ENCODE measurements at regions not wholly inside any gene's neighbourhood (a gene's known extent, or its start where the extent isn't known, plus 50 kb on each side); places are given as distances from the start of the nearest gene placed in this dataset.

DNA sequence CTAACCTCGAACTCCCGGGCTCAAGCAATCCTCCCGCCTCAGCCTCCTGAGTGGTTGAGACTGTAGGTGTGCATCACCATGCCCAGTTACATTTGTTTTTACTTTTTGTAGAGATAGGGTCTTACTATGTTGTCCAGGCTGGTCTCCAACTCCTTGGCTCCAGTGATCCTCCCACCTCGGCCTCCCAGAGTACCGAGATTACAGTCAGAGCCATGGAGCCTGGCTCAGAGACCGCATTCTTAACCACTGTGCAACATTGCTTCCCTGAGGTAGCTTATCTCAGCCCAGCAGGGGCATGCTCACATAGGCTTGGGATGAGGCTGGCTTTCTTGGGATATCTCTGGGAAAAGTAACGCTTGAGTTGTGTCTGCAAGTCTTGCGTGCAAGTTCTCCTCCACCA, 99.7 kb downstream of the SPRY4 start:
- Histone ChIP-seq H3K9ac (no peak overlapping the region), H3K36me3 (no peaks in the 10 kb centered on the region), H3K4me1 (peaks cover 44 to 68% (median 61%) of the 10 kb centered on the region in 10 experiments), H3K9me3 (replicated peaks in 1 of 11) (peaks cover 0 to 3% (median 0%) of the 10 kb centered on the region in 11 experiments; a peak in 1 of 22 replicates), H3K4me3 (no peak overlapping the region), H3K27me3 (no peaks in the 10 kb centered on the region), H3K27ac (peak overlapping the region in 8 of 11 experiments; percentile 12 to 97 (median 94); a peak in 9 of 22 replicates), H3K4me2 (peak overlapping the region in 6 of 11 experiments; percentile 3 to 96 (median 84); a peak in 10 of 22 replicates), H4K20me1 (no peaks in the 10 kb centered on the region)
- no peak for TF ChIP-seq Cebpa-rat (IDR thresholded peaks at IDR 0.05)

DNA sequence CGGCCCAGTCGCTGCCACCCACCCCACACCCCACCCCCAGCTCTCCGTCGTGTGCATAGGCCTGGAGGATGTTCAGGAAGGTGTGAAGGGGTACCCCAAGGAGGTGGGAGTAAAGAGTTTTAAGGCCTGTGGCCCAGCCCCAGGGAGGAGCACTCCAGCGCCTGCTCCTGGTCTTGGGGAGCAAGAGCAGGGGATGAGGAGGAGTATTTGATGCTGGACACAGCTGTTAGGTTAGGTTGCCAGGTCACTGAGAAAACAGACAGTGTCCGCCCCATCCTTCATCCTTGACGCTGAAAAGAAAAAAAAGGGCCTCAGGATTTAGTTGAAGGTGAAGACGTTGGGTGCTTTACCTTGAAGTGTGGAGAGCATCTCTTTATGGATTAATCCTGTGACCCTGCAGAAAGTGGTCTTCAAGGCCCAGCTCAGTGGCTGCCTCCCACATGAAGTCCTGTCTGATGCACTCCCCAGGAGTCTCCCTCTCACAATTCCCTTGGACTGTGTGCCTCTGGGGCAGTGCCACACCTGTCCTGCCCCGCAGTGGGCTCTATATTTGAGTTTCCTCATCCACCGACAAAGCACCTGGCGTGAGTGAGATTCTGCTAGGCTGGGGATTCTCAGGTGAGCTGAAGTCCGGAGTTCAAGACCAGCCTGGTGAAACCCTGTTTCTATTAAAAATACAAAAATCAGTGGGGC, 101.8 kb downstream of the SPRY4 start:
- H3K36me3 ChIP-seq: no peaks in the 10 kb centered on the region
- peaks cover 45 to 85% (median 73%) of the 10 kb centered on the region in 10 experiments for H3K4me1 ChIP-seq
- H3K4me3 ChIP-seq: peak overlapping the region in 5 of 10 experiments; percentile 7 to 29 (median 16); a peak in 2 of 20 replicates
- H3K4me2 ChIP-seq: peak overlapping the region; percentile 78 to 97 (median 88)
- H4K20me1 ChIP-seq: no peaks in the 10 kb centered on the region
- H3K9ac ChIP-seq: peak overlapping the region in 9 of 11 experiments; percentile 55 to 82 (median 75); a peak in 17 of 22 replicates
- no peaks in the 10 kb centered on the region for H3K9me3 ChIP-seq (replicated peaks in 1 of 11)
- no peak for TF ChIP-seq Cebpa-rat (IDR thresholded peaks at IDR 0.05)
- no peaks in the 10 kb centered on the region for H3K27me3 ChIP-seq
- peak overlapping the region in 9 of 11 experiments; percentile 72 to 97 (median 93); a peak in 18 of 22 replicates for H3K27ac ChIP-seq

DNA sequence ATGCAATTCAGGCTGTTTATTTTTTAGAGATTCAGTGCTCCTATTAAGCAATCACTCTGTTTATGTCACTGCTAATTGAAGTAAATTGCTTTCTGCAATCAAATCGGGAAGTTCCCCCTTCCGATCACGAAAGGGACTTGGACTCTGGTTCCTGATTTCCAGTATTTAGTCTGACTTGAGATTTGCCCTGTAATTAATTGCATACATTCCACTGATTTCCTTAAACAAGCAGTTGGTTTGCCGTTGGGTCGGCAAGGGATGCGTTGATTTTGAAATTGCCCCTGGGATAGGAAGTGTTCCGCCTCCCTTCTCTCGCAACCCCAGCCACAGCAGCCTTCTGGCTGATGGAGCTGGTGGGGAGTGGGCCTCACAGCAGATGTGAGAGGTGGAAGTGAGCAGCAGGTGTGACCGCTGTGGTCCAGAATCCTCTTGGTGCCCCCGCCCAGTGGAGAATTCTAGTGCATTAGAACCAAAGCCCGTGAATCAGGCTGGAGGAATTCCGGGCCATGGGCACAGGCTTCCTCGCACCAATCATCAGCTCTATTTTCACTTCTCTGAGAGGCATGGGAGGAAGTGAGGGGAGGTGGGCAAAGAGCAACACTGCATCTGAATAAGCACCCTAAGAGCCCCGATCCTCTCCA, 102.5 kb downstream of the SPRY4 start:
- TF ChIP-seq Cebpa-rat (IDR thresholded peaks at IDR 0.05): peak in 9 of 11 experiments; percentile 87 to 99 (median 99); a peak in 18 of 22 replicates
- Histone ChIP-seq H3K9me3 (replicated peaks in 1 of 11) (no peaks in the 10 kb centered on the region), H3K27ac (peak overlapping the region in 9 of 11 experiments; percentile 72 to 97 (median 93); a peak in 19 of 22 replicates), H4K20me1 (no peaks in the 10 kb centered on the region), H3K9ac (peak overlapping the region in 9 of 11 experiments; percentile 55 to 82 (median 75); a peak in 17 of 22 replicates), H3K4me2 (peak overlapping the region; percentile 78 to 97 (median 88)), H3K4me1 (peaks cover 49 to 91% (median 74%) of the 10 kb centered on the region in 10 experiments), H3K27me3 (no peaks in the 10 kb centered on the region), H3K4me3 (peak overlapping the region in 5 of 10 experiments; percentile 4 to 58 (median 19); a peak in 6 of 20 replicates), H3K36me3 (no peaks in the 10 kb centered on the region)

DNA sequence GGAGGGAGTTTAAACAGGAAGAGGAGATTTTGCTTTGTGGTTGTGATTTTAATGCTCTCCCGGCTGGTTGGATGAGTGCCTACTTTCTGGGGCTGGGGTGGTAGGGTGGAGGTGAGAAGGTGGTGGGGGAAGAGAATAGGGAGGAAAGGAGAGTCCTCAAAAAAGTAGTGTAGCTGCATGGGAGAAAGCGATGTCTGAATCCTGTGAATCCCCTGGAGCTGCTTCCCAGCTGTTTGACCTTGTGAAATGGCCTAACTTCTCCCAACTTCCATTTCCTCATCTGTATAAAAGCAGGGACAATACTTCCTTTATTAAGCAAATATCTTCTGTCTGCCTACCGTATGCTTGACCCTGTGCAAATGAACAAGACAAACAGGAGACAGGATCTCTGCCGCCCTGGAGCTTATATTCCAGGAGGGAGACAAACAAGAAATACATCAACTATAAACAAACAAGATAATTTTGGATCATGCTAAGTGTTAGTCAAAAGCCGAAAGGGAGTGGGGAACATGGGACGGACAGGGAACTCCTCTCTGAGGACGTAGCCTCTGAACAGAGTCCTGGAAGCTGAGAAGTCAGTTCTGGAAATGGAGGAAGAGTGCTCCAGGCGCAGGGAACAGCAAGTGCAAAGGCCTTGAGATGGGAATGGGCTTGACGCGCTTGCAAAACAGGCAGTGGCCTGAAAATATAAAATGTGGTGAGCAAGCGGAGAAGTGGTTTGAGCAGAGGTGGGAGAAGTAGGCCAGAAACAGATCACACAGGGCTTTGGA, 103.5 kb downstream of the SPRY4 start:
- Histone ChIP-seq H3K9me3 (replicated peaks in 1 of 11) (no peaks in the 10 kb centered on the region), H3K4me2 (peak overlapping the region; percentile 78 to 97 (median 88)), H3K4me1 (peaks cover 59 to 96% (median 79%) of the 10 kb centered on the region in 10 experiments), H4K20me1 (no peaks in the 10 kb centered on the region), H3K27me3 (no peaks in the 10 kb centered on the region), H3K4me3 (peak overlapping the region in 4 of 10 experiments; percentile 1 to 37 (median 8); a peak in 4 of 20 replicates), H3K9ac (peak overlapping the region in 9 of 11 experiments; percentile 55 to 82 (median 75); a peak in 17 of 22 replicates), H3K36me3 (no peaks in the 10 kb centered on the region), H3K27ac (peak overlapping the region in 10 of 11 experiments; percentile 31 to 97 (median 92); a peak in 20 of 22 replicates)
- TF ChIP-seq Cebpa-rat (IDR thresholded peaks at IDR 0.05): no peak

DNA sequence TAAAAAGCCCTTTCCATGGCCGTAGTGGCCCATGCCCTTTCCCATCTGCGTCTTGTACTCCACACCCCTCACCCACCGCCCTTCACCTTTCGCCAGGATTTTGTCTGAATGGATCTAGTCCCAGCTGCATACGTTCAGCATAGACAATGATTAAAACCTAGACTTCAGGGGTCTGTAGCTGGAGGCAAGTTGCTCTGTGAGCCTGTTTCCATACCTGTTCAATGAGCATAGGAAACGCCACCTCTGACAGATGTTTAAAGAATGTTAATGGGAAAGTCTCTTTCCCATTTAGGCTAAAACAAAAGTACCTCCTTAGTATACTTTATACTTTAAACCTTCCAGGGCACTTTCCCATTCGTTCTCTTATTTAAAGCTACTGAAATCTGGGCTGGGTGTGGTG, 105.7 kb downstream of the SPRY4 start:
- no peaks in the 10 kb centered on the region for H4K20me1 ChIP-seq
- H3K4me1 ChIP-seq: peaks cover 54 to 85% (median 73%) of the 10 kb centered on the region in 10 experiments
- H3K4me2 ChIP-seq: peak overlapping the region in 6 of 11 experiments; percentile 37 to 92 (median 85); a peak in 9 of 22 replicates
- H3K4me3 ChIP-seq: no peak overlapping the region
- H3K27ac ChIP-seq: peak overlapping the region in 7 of 11 experiments; percentile 3 to 96 (median 52); a peak in 10 of 22 replicates
- H3K27me3 ChIP-seq: no peaks in the 10 kb centered on the region
- H3K36me3 ChIP-seq: no peaks in the 10 kb centered on the region
- H3K9me3 ChIP-seq (replicated peaks in 1 of 11): no peaks in the 10 kb centered on the region
- no peak overlapping the region for H3K9ac ChIP-seq
- no peak for TF ChIP-seq Cebpa-rat (IDR thresholded peaks at IDR 0.05)

DNA sequence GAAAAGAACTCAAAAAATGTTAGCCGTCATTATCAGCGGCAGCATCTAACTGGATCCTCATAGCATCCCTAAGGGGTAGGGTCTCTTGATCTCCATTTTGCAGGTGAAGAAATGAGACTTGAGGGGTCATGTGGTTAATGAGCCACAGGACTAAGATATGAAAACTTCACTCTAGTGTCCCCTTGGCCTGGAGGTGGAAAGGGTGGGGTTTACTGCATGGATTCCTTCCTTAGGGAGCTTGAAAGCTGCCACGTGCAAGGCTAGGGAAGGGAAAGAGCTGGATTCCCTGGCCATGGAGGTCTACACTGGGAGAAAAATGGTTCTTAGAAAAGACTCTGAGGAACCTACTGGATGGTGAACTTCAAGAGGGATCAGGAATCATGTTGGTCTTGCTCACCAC, 107.9 kb downstream of the SPRY4 start:
- Histone ChIP-seq H3K4me3 (no peak overlapping the region), H3K36me3 (no peaks in the 10 kb centered on the region), H3K27me3 (no peaks in the 10 kb centered on the region), H3K9ac (no peak overlapping the region), H3K27ac (peak overlapping the region in 1 of 11 experiments; percentile 25; a peak in 2 of 22 replicates), H4K20me1 (no peaks in the 10 kb centered on the region), H3K9me3 (replicated peaks in 1 of 11) (no peaks in the 10 kb centered on the region), H3K4me2 (peak overlapping the region in 9 of 11 experiments; percentile 46 to 70 (median 59); a peak in 15 of 22 replicates), H3K4me1 (peaks cover 32 to 63% (median 50%) of the 10 kb centered on the region in 10 experiments)
- no peak for TF ChIP-seq Cebpa-rat (IDR thresholded peaks at IDR 0.05)

DNA sequence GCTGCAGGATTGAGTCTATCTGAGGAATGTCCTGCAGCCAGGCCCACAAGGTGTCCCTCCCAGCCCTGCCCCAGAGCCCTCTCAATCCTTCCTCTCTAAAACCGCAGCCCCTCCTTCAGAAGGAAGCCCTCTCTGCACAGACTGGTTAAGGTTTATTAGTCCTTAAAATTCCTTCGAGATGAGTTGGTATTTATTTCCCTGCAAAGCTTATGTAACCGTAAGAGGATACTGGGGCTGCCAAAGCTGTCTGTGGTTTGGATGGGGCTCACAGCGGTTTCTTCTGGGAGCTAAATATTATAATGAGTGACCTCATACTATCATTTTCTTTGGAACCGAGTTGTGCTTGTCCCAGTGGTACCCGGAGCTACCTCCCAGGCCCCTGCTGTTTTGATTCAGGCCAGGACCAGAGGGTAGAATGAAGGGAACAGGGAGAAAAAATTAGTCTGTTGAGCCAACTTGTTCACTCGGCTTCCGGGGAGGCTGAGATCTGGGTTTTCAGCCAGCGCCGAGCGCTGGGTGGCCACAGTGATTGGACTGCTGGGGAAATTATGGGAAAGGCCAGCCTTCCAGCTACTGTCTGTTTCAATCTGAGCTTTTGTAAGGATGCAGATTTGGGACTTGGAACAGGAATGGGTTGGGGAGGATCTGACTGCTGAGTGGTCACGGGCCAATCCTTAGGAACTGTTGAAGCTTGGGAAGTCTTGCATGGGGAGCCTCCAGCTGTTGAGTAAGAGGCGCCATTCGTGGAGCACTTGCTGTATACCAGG, 107.5 kb downstream of the NDFIP1 start:
- Histone ChIP-seq H3K4me1 (peaks cover 24 to 56% (median 42%) of the 10 kb centered on the region in 10 experiments), H3K4me3 (no peak overlapping the region), H3K36me3 (no peaks in the 10 kb centered on the region), H4K20me1 (no peaks in the 10 kb centered on the region), H3K9me3 (replicated peaks in 1 of 11) (no peaks in the 10 kb centered on the region), H3K9ac (no peak overlapping the region), H3K27me3 (no peaks in the 10 kb centered on the region), H3K4me2 (peak overlapping the region; percentile 30 to 70 (median 59)), H3K27ac (peak overlapping the region in 2 of 11 experiments; percentile 3 to 28; a peak in 1 of 22 replicates)
- TF ChIP-seq Cebpa-rat (IDR thresholded peaks at IDR 0.05): no peak

DNA sequence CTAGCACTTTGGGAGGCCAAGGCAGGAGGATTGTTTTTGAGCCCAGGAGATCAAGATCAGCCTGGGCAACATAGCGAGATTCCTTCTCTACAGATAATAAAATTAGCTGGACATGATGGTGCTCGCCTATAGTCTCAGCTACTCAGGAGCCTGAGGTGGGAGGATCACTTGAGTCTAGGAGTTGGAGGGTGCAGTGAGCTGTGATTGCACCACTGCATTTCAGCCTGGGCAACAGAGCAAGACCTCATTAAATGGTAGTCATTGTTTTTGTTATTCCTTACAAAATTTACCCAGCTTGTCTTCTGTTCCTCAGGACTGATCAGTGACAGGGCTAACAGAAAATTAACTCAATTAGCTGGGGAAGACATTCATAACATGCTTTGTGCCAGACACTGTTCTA, 104.5 kb downstream of the NDFIP1 start:
- no peaks in the 10 kb centered on the region for H3K27me3 ChIP-seq
- no peaks in the 10 kb centered on the region for H3K36me3 ChIP-seq
- H3K27ac ChIP-seq: no peak overlapping the region
- H3K4me3 ChIP-seq: no peak overlapping the region
- H3K4me2 ChIP-seq: no peak overlapping the region
- peaks cover 11 to 41% (median 29%) of the 10 kb centered on the region in 10 experiments for H3K4me1 ChIP-seq
- H3K9me3 ChIP-seq (replicated peaks in 1 of 11): no peaks in the 10 kb centered on the region
- no peaks in the 10 kb centered on the region for H4K20me1 ChIP-seq
- no peak for TF ChIP-seq Cebpa-rat (IDR thresholded peaks at IDR 0.05)
- no peak overlapping the region for H3K9ac ChIP-seq
